GM13976 (cell line): ENCODE measurements at regions not wholly inside any gene's neighbourhood (a gene's known extent, or its start where the extent isn't known, plus 50 kb on each side); places are given as distances from the start of the nearest gene placed in this dataset.

ENCODE experiments used
- DNase-seq: peaks from one replicate; pipeline ENCODE4 v3.0.0; 2012; ENCODE audit warnings: low spot score
- CTCF ChIP-seq: IDR thresholded peaks from 2 replicates; pipeline ENCODE4 v1.5.1; 2012; ENCODE audit warnings: borderline replicate concordance, mild to moderate bottlenecking; ENCODE audit not compliant: insufficient read depth; ENCODE audit errors: extremely low read depth, missing control alignments, control extremely low read depth
- in situ Hi-C: fragments of 300-500 bp; cut with MboI; formaldehyde crosslinking; loops from one replicate; pipeline ENCODE4 v1.12.0; 2022; ENCODE audit warnings: low sequenced_read_pairs, mixed read lengths, inconsistent platforms; ENCODE audit not compliant: unreplicated experiment

GRCh38 chr4:4717692-4718091 lies 141.8 kb upstream of the MSX1 start:
- in situ Hi-C loops = no loop called here
- TF ChIP-seq CTCF = no peak
- DNase-seq = no peak

GRCh38 chr4:4714331-4714730 lies 145.1 kb upstream of the MSX1 start:
- DNase-seq = no peak
- in situ Hi-C loops = no loop called here
- TF ChIP-seq CTCF = no peak

GRCh38 chr4:4712800-4713528 lies 146.5 kb upstream of the MSX1 start:
- in situ Hi-C loops = no loop called here
- no peak for DNase-seq
- TF ChIP-seq CTCF = no peak

GRCh38 chr4:4711902-4712301 lies 147.6 kb upstream of the MSX1 start:
- no peak for TF ChIP-seq CTCF
- in situ Hi-C loops = no loop called here

GRCh38 chr4:4709736-4710135 lies 149.7 kb upstream of the MSX1 start:
- TF ChIP-seq CTCF = no peak
- in situ Hi-C loops = no loop called here
- no peak for DNase-seq

More at GRCh38 chr4:4711902-4712301, 147.6 kb upstream of the MSX1 start:
- DNase-seq = no peak

- in situ Hi-C loops = no loop called here
- no peak for TF ChIP-seq CTCF
Observed at GRCh38 chr4:4704267-4704666, 155.2 kb upstream of the MSX1 start.

More at GRCh38 chr4:4704267-4704666, 155.2 kb upstream of the MSX1 start:
- no peak for DNase-seq
